ENCODE measurements at regions not wholly inside any gene's neighbourhood (a gene's known extent, or its start where the extent isn't known, plus 50 kb on each side); places are given as distances from the start of the nearest gene placed in this dataset.

- no peak for DNase-seq
- Histone ChIP-seq H3K4me1 (no peaks in the 10 kb centered on the region), H3K27ac (no peak overlapping the region), H3K9me3 (no peaks in the 10 kb centered on the region), H3K27me3 (no peaks in the 10 kb centered on the region), H3K4me3 (no peak overlapping the region), H3K36me3 (replicated peaks in 1 of 2; ENCODE audit: insufficient read depth in 1 of 2, low read depth in 2 of 2) (no peaks in the 10 kb centered on the region)
- 41 to 46% methylated on average over 2 of the region's 2 CpGs for WGBS, 2 donors
- TF ChIP-seq POLR2A (IDR thresholded peaks at IDR 0.05) (no peak), CTCF (IDR thresholded peaks at IDR 0.05) (no peak)
- intact Hi-C loops (cut with DNase I) = no loop called here
- no peak for ATAC-seq
Measured at GRCh38 chr2:133753665-133754064, 185.4 kb upstream of the NCKAP5 start.

- H3K4me3 ChIP-seq = no peak overlapping the region
- TF ChIP-seq POLR2A (IDR thresholded peaks at IDR 0.05) = no peak
- no peak for TF ChIP-seq CTCF (IDR thresholded peaks at IDR 0.05)
- H3K36me3 ChIP-seq (replicated peaks in 1 of 2; ENCODE audit: insufficient read depth in 1 of 2, low read depth in 2 of 2) = no peaks in the 10 kb centered on the region
- WGBS, 2 donors = 35 to 45% methylated on average over 6 of the region's 6 CpGs
- no peaks in the 10 kb centered on the region for H3K9me3 ChIP-seq
- no peaks in the 10 kb centered on the region for H3K4me1 ChIP-seq
- intact Hi-C loops (cut with DNase I) = no loop called here
- H3K27me3 ChIP-seq = no peaks in the 10 kb centered on the region
- DNase-seq = no peak
- no peak for ATAC-seq
- no peak overlapping the region for H3K27ac ChIP-seq
Measured at GRCh38 chr2:133755480-133756300, 187.4 kb upstream of the NCKAP5 start.

- TF ChIP-seq POLR2A (IDR thresholded peaks at IDR 0.05) = no peak
- TF ChIP-seq CTCF (IDR thresholded peaks at IDR 0.05) = no peak
- Histone ChIP-seq H3K36me3 (replicated peaks in 1 of 2; ENCODE audit: insufficient read depth in 1 of 2, low read depth in 2 of 2) (no peaks in the 10 kb centered on the region), H3K27me3 (no peaks in the 10 kb centered on the region), H3K4me3 (no peak overlapping the region), H3K9me3 (no peaks in the 10 kb centered on the region), H3K27ac (no peak overlapping the region), H3K4me1 (no peaks in the 10 kb centered on the region)
- 61% methylated on average over 1 of the region's 1 CpG for WGBS, 2 donors
- intact Hi-C loops (cut with DNase I) = no loop called here
- ATAC-seq (no peak), DNase-seq (no peak)
Measured at GRCh38 chr2:133756833-133757232, 188.6 kb upstream of the NCKAP5 start.

GRCh38 chr2:133760376-133760775 lies 192.1 kb upstream of the NCKAP5 start:
- no peaks in the 10 kb centered on the region for H3K9me3 ChIP-seq
- DNase-seq = no peak
- no peaks in the 10 kb centered on the region for H3K36me3 ChIP-seq (replicated peaks in 1 of 2; ENCODE audit: insufficient read depth in 1 of 2, low read depth in 2 of 2)
- H3K4me3 ChIP-seq = no peak overlapping the region
- H3K27me3 ChIP-seq = no peaks in the 10 kb centered on the region
- TF ChIP-seq POLR2A (IDR thresholded peaks at IDR 0.05) (no peak), CTCF (IDR thresholded peaks at IDR 0.05) (no peak)
- no peak overlapping the region for H3K27ac ChIP-seq
- 69 to 76% methylated on average over 3 of the region's 3 CpGs for WGBS, 2 donors
- ATAC-seq = no peak
- intact Hi-C loops (cut with DNase I) = no loop called here
- H3K4me1 ChIP-seq = no peaks in the 10 kb centered on the region

GRCh38 chr2:133765658-133766057 lies 197.4 kb upstream of the NCKAP5 start:
- Histone ChIP-seq H3K4me1 (no peaks in the 10 kb centered on the region), H3K27ac (no peak overlapping the region), H3K4me3 (no peak overlapping the region), H3K9me3 (no peaks in the 10 kb centered on the region), H3K36me3 (replicated peaks in 1 of 2; ENCODE audit: insufficient read depth in 1 of 2, low read depth in 2 of 2) (no peaks in the 10 kb centered on the region), H3K27me3 (no peaks in the 10 kb centered on the region)
- 27 to 58% methylated on average over 2 of the region's 2 CpGs for whole genome bisulfite sequencing, 2 donors
- DNase-seq (no peak), ATAC-seq (peak; percentile 30)
- intact Hi-C loops (cut with DNase I) = no loop called here
- TF ChIP-seq CTCF (IDR thresholded peaks at IDR 0.05) (no peak), POLR2A (IDR thresholded peaks at IDR 0.05) (no peak)
